ENCODE measurements at regions not wholly inside any gene's neighbourhood (a gene's known extent, or its start where the extent isn't known, plus 50 kb on each side); places are given as distances from the start of the nearest gene placed in this dataset.

DNA sequence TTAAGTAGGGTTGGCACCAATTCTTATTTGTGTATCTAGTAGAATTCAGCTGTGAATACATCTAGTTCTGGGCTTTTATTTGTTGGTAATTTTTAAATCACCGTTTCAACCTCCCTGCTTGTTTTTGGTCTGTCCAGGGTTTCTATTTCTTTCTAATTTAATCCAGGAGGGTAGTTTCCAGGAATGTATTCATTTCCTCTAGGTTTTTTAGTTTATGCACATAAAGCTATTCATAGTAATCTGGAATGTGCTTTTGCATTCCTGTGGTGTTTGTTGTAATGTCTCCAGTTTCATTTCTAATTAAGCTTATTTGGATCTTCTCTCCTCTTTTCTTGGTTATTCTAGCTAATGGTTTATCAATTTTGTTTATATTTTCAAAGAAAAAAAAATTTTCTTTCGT, 1361.8 kb upstream of the DDX18 start:
- no peak for DNase-seq
- Mint-ChIP-seq H3K27me3 (no peaks in the 10 kb centered on the region), H3K4me1 (no peaks in the 10 kb centered on the region), H3K9me3 (peaks cover 15% of the 10 kb centered on the region), H3K27ac (no peak overlapping the region), H3K4me3 (no peak overlapping the region), H3K36me3 (no peaks in the 10 kb centered on the region)
- CTCF ChIA-PET: no interaction called here

DNA sequence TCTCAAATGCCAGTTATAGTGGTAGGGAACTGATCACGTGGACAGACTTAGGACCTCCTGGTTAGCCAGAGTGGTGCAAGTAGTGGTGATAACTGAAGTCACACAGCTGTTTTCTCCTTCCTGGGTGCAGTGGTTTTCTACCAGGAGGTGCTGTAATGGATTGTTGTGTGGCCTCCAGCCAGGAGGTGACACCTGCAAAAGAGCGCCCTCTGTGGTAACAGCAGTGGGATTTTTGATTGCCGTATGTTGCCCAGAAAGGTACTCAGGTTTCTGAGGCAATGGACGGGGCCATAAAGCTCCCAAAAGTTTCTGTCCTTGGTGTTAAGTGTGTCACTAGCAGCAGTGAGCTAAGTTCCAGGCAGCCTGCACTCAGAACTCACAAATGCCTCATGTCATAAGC, 1358.1 kb upstream of the DDX18 start:
- no peaks in the 10 kb centered on the region for H3K27me3 Mint-ChIP-seq
- no peaks in the 10 kb centered on the region for H3K4me1 Mint-ChIP-seq
- no peak overlapping the region for H3K4me3 Mint-ChIP-seq
- H3K27ac Mint-ChIP-seq: no peak overlapping the region
- CTCF ChIA-PET: interaction anchor here (1.8 kb wide), 1 partner anchor 16 kb away, joined by 3 read pairs; no protein-coding TSS in a partner anchor
- H3K9me3 Mint-ChIP-seq: peaks cover 24% of the 10 kb centered on the region
- no peak for DNase-seq
- H3K36me3 Mint-ChIP-seq: no peaks in the 10 kb centered on the region

DNA sequence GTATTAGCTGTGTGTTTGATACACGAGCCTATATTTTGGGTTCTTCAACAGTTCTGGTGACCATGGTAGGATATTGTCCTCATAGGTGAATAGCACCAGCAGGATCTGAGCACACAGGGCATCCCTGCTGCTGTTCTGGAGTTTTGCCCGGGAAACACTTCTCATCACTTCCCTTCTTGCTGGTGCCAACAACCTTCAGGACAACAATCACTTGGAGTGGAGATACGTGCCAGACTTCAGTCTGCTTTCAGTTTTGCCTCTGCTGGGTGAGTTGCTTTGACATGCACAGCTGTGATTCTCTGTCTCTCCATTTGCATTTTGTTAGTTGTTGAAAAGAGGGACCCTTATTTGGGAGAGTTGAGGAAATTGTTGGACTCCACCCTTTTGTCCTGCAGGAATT, 1347.2 kb upstream of the DDX18 start:
- H3K9me3 Mint-ChIP-seq: peaks cover 34% of the 10 kb centered on the region
- H3K4me3 Mint-ChIP-seq: no peak overlapping the region
- no peak for DNase-seq
- no peaks in the 10 kb centered on the region for H3K27me3 Mint-ChIP-seq
- no peaks in the 10 kb centered on the region for H3K36me3 Mint-ChIP-seq
- no peak overlapping the region for H3K27ac Mint-ChIP-seq
- CTCF ChIA-PET: no interaction called here
- no peaks in the 10 kb centered on the region for H3K4me1 Mint-ChIP-seq

DNA sequence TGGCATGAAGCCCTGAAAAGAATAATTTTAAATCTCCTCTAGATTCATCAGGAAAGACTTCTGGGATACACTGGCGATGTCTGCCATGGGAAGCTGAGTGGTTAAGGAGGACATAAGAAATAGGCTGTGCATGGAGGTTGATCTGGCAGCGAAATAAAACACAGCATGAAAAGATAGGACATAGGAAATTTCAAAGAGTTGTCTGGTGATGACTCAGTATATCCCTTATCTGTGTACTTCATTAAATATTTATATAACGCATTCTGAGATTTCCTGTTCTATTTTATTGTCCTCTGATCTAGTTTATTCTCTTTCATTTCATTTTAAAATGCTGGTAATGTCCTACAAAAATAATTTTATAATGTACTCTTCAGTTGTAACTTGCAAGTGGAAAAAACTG, 1337.3 kb upstream of the DDX18 start:
- H3K9me3 Mint-ChIP-seq: peaks cover 6% of the 10 kb centered on the region
- H3K36me3 Mint-ChIP-seq: no peaks in the 10 kb centered on the region
- H3K27ac Mint-ChIP-seq: no peak overlapping the region
- no peaks in the 10 kb centered on the region for H3K27me3 Mint-ChIP-seq
- no peak for DNase-seq
- CTCF ChIA-PET: no interaction called here
- H3K4me3 Mint-ChIP-seq: no peak overlapping the region
- H3K4me1 Mint-ChIP-seq: no peaks in the 10 kb centered on the region

DNA sequence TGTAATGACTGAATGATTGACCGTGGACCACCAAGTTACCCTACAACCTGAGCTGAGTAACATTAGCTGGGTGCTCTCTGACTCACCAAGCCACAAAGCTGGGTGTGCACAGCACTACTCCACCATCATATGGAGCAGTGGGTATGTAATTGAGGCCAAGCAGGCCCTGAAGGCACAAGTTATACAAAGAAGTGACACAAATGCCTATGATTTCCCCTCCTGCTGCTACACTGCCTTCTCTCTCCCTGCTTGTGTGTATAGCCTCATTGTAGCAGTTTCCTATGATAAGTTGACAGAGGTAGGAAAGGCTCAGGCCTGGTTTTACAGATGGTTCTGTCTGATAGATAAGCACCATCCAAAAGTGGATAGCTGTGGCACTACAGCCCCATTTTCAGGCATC, 1327.2 kb upstream of the DDX18 start:
- CTCF ChIA-PET: no interaction called here
- no peak overlapping the region for H3K27ac Mint-ChIP-seq
- H3K4me1 Mint-ChIP-seq: no peaks in the 10 kb centered on the region
- H3K4me3 Mint-ChIP-seq: no peak overlapping the region
- H3K27me3 Mint-ChIP-seq: no peaks in the 10 kb centered on the region
- peaks cover 16% of the 10 kb centered on the region for H3K9me3 Mint-ChIP-seq
- no peaks in the 10 kb centered on the region for H3K36me3 Mint-ChIP-seq
- no peak for DNase-seq

DNA sequence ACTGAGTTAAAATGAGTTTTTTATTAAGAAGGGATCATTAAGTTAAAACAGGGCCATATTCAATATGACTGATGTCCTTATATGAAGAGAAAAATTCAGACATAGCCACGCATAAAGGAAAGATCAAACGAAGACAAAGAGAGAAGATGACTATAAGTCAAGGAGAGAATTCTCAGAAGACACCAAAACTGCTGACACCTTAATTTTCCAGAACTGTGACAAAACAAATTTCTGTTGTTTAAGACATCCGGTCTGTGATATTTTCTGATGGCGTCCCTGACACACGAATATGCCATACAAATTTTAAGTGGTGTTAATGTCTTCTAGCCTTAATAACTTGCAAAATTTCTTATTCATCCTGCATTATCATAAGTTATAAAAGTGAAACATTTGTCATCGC, 1325.2 kb upstream of the DDX18 start:
- no peak overlapping the region for H3K27ac Mint-ChIP-seq
- H3K4me1 Mint-ChIP-seq: no peaks in the 10 kb centered on the region
- no peaks in the 10 kb centered on the region for H3K27me3 Mint-ChIP-seq
- CTCF ChIA-PET: no interaction called here
- DNase-seq: no peak
- no peak overlapping the region for H3K4me3 Mint-ChIP-seq
- peaks cover 15% of the 10 kb centered on the region for H3K9me3 Mint-ChIP-seq
- no peaks in the 10 kb centered on the region for H3K36me3 Mint-ChIP-seq

DNA sequence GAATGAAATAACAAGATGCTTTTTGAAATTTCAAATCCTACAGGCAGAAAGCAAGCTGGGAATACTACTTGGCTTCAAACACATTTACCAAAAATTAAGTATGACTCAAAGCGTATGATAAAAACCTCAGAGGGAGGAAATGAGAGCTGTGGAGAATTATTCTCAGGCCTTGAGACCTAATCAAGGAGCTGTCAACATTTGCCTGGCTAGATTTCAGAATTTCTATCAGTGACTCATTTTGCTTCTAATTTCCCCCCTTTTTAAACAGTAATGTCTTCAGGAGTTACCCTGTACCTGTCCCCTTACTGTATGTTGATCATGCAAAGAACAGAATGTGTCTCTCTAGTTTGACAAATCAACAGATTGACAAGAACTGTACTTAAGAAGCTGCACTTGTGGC, 1324.5 kb upstream of the DDX18 start:
- Mint-ChIP-seq H3K27me3 (no peaks in the 10 kb centered on the region), H3K27ac (no peak overlapping the region), H3K4me1 (no peaks in the 10 kb centered on the region), H3K9me3 (peaks cover 15% of the 10 kb centered on the region), H3K4me3 (no peak overlapping the region), H3K36me3 (no peaks in the 10 kb centered on the region)
- CTCF ChIA-PET: no interaction called here
- DNase-seq: no peak

DNA sequence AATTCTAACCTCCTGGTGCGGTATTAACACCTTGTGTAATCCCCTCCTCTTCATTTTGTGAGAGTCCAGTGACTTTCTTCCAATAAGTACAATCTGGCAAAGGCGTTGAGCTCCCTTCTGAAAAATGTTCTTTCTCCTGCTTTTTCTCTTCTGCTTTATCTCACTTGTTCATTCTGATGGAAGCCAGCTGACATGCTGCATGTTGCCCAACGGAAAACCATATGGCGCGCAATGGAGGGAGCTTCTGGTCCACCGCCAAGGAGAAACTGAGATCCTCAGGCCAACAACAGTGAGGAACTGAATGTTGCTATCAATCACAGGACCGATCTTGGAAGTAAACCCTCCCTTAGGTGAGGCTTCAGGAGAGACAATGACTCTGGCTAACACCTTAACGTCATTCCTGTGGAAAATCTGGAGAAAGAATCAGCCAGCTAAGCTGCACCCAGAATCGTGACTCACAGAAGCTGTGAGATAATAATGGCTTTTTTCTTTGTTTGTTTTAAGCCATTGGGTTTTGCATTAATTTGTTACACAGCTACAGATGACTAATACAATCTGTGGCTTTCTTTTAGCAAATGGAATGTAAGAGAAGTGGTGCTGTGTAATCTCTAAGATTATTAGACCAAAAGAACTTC, 1323.9 kb upstream of the DDX18 start:
- Mint-ChIP-seq H3K27me3 (no peaks in the 10 kb centered on the region), H3K4me1 (no peaks in the 10 kb centered on the region), H3K4me3 (no peak overlapping the region), H3K36me3 (no peaks in the 10 kb centered on the region), H3K27ac (no peak overlapping the region), H3K9me3 (peaks cover 12% of the 10 kb centered on the region)
- CTCF ChIA-PET: no interaction called here
- no peak for DNase-seq

DNA sequence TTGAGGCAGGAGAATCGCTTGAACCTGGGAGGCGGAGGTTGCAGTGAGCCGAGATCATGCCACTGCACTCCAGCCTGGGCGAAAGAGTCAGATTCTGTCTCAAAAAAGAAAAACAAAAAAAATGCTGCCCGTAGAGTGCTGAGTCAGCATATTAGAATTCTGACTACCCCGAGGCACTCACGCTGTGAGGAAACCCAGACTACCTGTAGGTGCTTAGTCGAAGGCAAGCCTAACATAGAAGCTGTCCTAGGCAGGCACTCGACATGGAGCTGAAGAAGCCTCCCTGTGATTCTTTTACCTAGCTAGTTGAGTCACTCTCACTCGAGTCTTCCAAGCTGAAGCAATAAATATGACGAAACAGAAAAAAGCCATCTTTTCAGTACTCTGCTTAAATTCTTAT, 1323.2 kb upstream of the DDX18 start:
- Mint-ChIP-seq H3K36me3 (no peaks in the 10 kb centered on the region), H3K4me1 (no peaks in the 10 kb centered on the region), H3K9me3 (peaks cover 12% of the 10 kb centered on the region), H3K27ac (no peak overlapping the region), H3K27me3 (no peaks in the 10 kb centered on the region), H3K4me3 (no peak overlapping the region)
- CTCF ChIA-PET: no interaction called here
- no peak for DNase-seq

DNA sequence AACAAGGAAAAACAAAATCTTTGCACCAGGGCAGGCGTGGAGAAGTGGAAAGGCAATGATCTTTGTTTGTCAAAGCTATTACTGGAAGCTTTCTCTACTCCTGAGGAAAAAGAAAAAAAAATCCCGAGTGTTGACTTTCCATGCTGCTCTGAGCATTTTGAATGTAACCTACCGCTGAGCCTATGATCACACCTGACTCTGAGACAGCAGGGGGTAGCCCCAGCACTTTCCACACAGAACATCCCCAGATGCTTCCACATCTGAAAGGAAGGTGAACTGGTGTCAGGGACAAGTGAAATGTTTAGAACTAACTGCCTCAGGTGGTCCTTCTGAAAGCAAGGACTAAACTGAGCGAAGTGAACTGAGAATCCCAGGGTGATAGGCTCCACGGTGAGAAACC, 1315.1 kb upstream of the DDX18 start:
- CTCF ChIA-PET: no interaction called here
- no peaks in the 10 kb centered on the region for H3K4me1 Mint-ChIP-seq
- no peaks in the 10 kb centered on the region for H3K27me3 Mint-ChIP-seq
- no peak for DNase-seq
- H3K36me3 Mint-ChIP-seq: no peaks in the 10 kb centered on the region
- H3K4me3 Mint-ChIP-seq: no peak overlapping the region
- H3K9me3 Mint-ChIP-seq: peaks cover 4% of the 10 kb centered on the region
- H3K27ac Mint-ChIP-seq: no peak overlapping the region

DNA sequence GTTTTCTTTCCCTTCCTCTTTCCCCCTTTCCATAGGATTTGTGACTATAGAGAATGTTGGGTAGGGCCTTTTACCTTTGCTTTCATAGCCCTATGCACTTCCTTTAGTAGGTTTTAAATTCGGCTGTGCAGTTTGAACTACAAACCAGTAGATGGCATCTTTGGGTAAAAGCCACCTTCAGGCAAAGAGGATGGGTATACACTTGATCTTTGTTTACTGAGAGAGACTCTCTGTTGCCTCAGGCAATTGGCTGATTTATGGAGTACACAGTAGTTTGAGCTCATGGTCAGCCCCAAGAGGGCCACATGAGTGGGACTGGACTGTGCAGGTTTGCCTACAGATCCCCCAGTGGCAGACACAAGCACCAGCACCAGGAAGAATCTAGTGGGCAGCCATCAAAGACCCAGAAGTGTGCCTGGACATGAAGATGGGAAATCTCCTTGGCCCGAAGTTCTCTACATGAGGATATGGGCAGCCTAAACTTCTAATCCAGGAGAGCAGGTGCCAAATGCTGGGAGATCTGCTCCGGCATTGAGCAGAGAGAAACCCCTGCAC, 1304.3 kb upstream of the DDX18 start:
- DNase-seq: no peak
- Mint-ChIP-seq H3K27ac (no peak overlapping the region), H3K4me1 (no peaks in the 10 kb centered on the region), H3K36me3 (no peaks in the 10 kb centered on the region), H3K27me3 (no peaks in the 10 kb centered on the region), H3K4me3 (no peak overlapping the region), H3K9me3 (peaks cover 10% of the 10 kb centered on the region)
- CTCF ChIA-PET: interaction anchor here (0.8 kb wide), 1 partner anchor 114 kb away, joined by 3 read pairs; no protein-coding TSS in a partner anchor

DNA sequence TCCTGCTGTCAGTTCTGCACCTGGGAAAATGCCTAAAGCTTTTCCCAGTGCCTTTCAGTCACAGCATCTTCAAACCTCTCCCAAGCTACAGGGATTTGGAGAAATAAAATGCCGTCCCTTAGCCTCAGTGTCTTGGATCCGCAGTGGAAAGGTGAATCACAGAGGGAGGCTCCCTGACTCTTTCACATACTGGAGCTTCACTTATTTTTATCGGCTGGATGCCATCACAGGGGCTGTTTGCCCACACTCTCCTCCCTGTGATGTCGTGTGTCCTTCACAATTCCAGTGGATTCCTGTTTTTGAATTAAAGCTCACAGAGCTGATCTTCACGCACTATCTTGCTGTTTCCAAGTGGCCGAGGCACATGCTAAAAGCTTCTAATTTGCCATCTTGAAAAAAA, 1303.1 kb upstream of the DDX18 start:
- CTCF ChIA-PET: interaction anchor here (0.9 kb wide), 1 partner anchor 10 kb away, joined by 3 read pairs; no protein-coding TSS in a partner anchor

DNA sequence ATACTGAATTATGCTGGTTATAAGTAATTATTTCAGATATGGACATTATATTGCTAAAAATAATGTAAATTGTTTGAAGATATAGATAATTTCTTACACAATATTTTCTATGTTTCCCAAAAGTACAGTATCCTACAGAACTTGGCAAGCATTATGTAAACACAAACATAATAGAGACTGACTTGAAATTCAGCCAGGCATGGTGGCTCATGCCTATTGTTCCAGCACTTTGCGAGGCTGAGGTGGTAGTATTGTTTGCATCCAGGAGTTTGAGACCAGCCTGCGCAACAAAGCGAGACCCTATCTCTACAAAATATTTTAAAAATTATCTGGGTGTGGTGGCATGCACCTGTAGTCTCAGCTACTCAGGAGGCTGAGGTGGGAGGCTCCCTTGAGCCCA, 1300.5 kb upstream of the DDX18 start:
- H3K27me3 Mint-ChIP-seq: no peaks in the 10 kb centered on the region
- H3K9me3 Mint-ChIP-seq: peaks cover 7% of the 10 kb centered on the region
- DNase-seq: no peak
- no peaks in the 10 kb centered on the region for H3K36me3 Mint-ChIP-seq
- H3K27ac Mint-ChIP-seq: no peak overlapping the region
- no peak overlapping the region for H3K4me3 Mint-ChIP-seq
- CTCF ChIA-PET: no interaction called here
- no peaks in the 10 kb centered on the region for H3K4me1 Mint-ChIP-seq

More for the DNA sequence above, 1303.1 kb upstream of the DDX18 start:
- Mint-ChIP-seq H3K27ac (no peak overlapping the region), H3K36me3 (no peaks in the 10 kb centered on the region), H3K4me1 (no peaks in the 10 kb centered on the region), H3K4me3 (no peak overlapping the region), H3K27me3 (no peaks in the 10 kb centered on the region), H3K9me3 (peaks cover 10% of the 10 kb centered on the region)
- no peak for DNase-seq

DNA sequence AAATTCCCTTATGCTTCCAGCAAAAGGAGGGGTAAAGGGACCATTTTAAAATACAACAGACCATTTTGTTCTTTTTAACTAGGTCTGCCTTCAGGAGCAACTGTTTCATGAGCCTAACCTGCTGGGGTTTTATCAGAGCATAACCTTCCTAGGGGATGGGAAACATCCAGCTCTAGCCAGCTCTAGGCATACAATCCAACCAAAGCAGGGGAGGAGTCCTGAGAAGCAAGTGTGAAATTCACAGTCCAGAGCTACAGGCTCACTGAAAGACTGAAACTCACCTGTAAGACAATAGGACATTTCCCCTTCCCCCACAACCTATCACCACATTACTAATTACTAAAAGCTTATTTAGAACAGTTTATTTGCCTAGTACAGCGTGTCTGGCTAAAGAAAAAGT, 1296.6 kb upstream of the DDX18 start:
- Mint-ChIP-seq H3K4me3 (no peak overlapping the region), H3K9me3 (peaks cover 3% of the 10 kb centered on the region), H3K27me3 (no peaks in the 10 kb centered on the region), H3K27ac (no peak overlapping the region), H3K4me1 (no peaks in the 10 kb centered on the region), H3K36me3 (no peaks in the 10 kb centered on the region)
- CTCF ChIA-PET: no interaction called here
- no peak for DNase-seq

DNA sequence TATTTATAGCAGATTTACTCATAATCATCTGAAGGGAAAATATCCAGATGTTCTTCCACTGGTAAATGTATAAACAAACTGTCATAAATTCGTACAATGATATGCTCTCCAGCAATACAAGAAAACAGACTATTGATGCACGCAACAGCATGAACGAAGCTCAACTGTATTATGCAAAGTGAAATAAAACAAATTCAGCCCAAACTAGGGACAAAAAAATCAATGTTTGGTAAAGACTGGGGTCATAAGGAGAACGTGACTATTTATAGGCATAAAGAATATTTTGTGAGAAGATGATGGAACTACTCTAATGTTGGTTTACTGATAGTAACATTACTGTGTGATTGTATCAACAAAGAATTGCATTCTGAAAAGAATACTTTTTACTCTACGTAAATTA, 1276.7 kb upstream of the DDX18 start:
- CTCF ChIA-PET: no interaction called here
- Mint-ChIP-seq H3K4me1 (no peaks in the 10 kb centered on the region), H3K4me3 (no peak overlapping the region), H3K27me3 (no peaks in the 10 kb centered on the region), H3K27ac (no peak overlapping the region), H3K36me3 (no peaks in the 10 kb centered on the region), H3K9me3 (peaks cover 7% of the 10 kb centered on the region)
- DNase-seq: no peak
